ENCODE measurements at regions not wholly inside any gene's neighbourhood (a gene's known extent, or its start where the extent isn't known, plus 50 kb on each side); places are given as distances from the start of the nearest gene placed in this dataset.

DNA sequence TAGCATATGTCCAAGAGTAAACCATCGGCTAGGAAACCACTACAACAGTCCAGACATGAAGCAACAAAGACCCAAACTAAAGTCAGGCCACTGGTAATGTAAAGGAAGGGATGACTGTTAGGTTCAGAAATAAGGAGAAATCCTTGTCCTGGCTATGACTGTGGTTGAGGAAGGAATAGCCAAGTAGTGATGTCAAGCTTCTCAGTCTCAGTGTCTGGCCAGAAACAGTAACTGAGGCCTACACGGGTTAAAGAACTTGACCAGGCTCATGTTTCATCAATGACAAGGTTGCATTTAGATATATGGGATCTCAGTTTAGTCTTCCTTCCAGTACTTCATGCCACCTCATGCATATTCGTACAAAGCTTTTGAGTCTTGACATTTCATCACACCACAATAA is 162.0 kb downstream of the ETAA1 start:
- TF ChIP-seq, protein P1, sequence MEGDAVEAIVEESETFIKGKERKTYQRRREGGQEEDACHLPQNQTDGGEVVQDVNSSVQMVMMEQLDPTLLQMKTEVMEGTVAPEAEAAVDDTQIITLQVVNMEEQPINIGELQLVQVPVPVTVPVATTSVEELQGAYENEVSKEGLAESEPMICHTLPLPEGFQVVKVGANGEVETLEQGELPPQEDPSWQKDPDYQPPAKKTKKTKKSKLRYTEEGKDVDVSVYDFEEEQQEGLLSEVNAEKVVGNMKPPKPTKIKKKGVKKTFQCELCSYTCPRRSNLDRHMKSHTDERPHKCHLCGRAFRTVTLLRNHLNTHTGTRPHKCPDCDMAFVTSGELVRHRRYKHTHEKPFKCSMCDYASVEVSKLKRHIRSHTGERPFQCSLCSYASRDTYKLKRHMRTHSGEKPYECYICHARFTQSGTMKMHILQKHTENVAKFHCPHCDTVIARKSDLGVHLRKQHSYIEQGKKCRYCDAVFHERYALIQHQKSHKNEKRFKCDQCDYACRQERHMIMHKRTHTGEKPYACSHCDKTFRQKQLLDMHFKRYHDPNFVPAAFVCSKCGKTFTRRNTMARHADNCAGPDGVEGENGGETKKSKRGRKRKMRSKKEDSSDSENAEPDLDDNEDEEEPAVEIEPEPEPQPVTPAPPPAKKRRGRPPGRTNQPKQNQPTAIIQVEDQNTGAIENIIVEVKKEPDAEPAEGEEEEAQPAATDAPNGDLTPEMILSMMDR (IDR thresholded peaks at IDR 0.05), result no peak
- TF ChIP-seq POLR2A (IDR thresholded peaks at IDR 0.05), result no peak
